PC-3 (cell line): ENCODE measurements at regions not wholly inside any gene's neighbourhood (a gene's known extent, or its start where the extent isn't known, plus 50 kb on each side); places are given as distances from the start of the nearest gene placed in this dataset.

Experiments
- CTCF ChIP-seq: fragments of 300-600 bp; sonication (generic); conservative IDR thresholded peaks from 2 replicates; pipeline ENCODE4 v1.5.1; 2017; ENCODE audit warnings: antibody characterized with exemption, low read depth, mild to moderate bottlenecking, low read length
- EZH2phosphoT487 ChIP-seq: fragments of 300-600 bp; sonication (generic); IDR thresholded peaks from 2 replicates; pipeline ENCODE4 v1.6.1; 2018; ENCODE audit warnings: mild to moderate bottlenecking, antibody characterized with exemption, low read length, borderline replicate concordance

- TF ChIP-seq CTCF, result no peak
- TF ChIP-seq EZH2phosphoT487, result no peak
These were observed 213.3 kb upstream of the KCND2 start for GRCh38 chr7:120059641-120060040.
